K562 (cell line): ENCODE measurements at regions not wholly inside any gene's neighbourhood (a gene's known extent, or its start where the extent isn't known, plus 50 kb on each side); places are given as distances from the start of the nearest gene placed in this dataset.

Source experiments
- ATAC-seq: fragments of 200-7000 bp; cut with Tn5 transposase; 3 replicates; pipeline ENCODE4 v1.9.1; 2020; ENCODE audit warnings: moderate library complexity
- BruUV-seq: library from RNA; stranded (reverse); fragments of 400-500 nt; replicated peaks from 2 replicates; lab custom pipeline; 2021; lab: Mats Ljungman, UMichigan
- CTCF ChIA-PET: fragments of 300-600 bp; formaldehyde crosslinking; extraction: SDS; loops from one replicate; lab custom pipeline; 2021; ENCODE audit warnings: low intra/inter-chr PET ratio; lab: Yijun Ruan, JAX
- POLR2A ChIA-PET: fragments of 300-600, 350-650 bp; sonication (Branson Sonifier 250); formaldehyde crosslinking; extraction: SDS; loops from one replicate; lab custom pipeline; 2021; ENCODE audit warnings: antibody characterized with exemption, inconsistent platforms; lab: Yijun Ruan, JAX
- DNase-seq, 4 experiments: peaks; one replicate each; pipeline versions ENCODE4 v3.0.0 to v3.0.0-alpha.2; 2011 to 2018; ENCODE audit warnings: low spot score in 3 of 4, mixed read lengths in 3 of 4; ENCODE audit errors: extremely low read depth in 1 of 4
- FAIRE-seq: peaks from 2 replicates; lab custom pipeline; 2011; peaks lifted over from hg19 to GRCh38; lab: Jason Lieb, UNC
- H2AFZ ChIP-seq: 2 replicates; pipeline ENCODE4 v1.6.0; 2011; ENCODE audit warnings: low read depth, low read length, control low read depth, inconsistent platforms
- H3K27ac ChIP-seq: fragments of 200-600 bp; 3 replicates; pipeline ENCODE4 v1.8.0; 2011; ENCODE audit warnings: low read depth, mild to moderate bottlenecking, control low read depth, inconsistent platforms, low read length, moderate library complexity, mixed read lengths; ENCODE audit errors: extremely low read depth
- H3K27me3 ChIP-seq, 2 experiments: fragments of 300-600 bp in 1 of 2; 2 replicates in 1 of 2; 3 replicates in 1 of 2; pipeline versions ENCODE4 v1.6.0 to v1.8.0; 2011; ENCODE audit warnings: inconsistent platforms in 2 of 2, low read length in 2 of 2, mild to moderate bottlenecking in 1 of 2, mixed read lengths in 1 of 2, moderate library complexity in 1 of 2; ENCODE audit not compliant: control insufficient read depth in 2 of 2, insufficient read depth in 2 of 2
- H3K36me3 ChIP-seq: fragments of 300-600 bp; 3 replicates; pipeline ENCODE4 v1.8.0; 2011; ENCODE audit warnings: mild to moderate bottlenecking, low read length, inconsistent platforms; ENCODE audit not compliant: control insufficient read depth, insufficient read depth
- H3K4me1 ChIP-seq, 2 experiments: fragments of 200-600 bp in 1 of 2; replicated peaks in 1 of 2; 2 replicates in 1 of 2; 3 replicates in 1 of 2; pipeline versions ENCODE4 v1.5.1 to v1.8.0; 2011; ENCODE audit warnings: inconsistent platforms in 2 of 2, low read length in 2 of 2, mild to moderate bottlenecking in 1 of 2, mixed read lengths in 1 of 2, moderate library complexity in 1 of 2; ENCODE audit not compliant: control insufficient read depth in 2 of 2, insufficient read depth in 2 of 2
- H3K4me2 ChIP-seq: 2 replicates; pipeline ENCODE4 v1.6.1; 2011; ENCODE audit warnings: low read length, control low read depth, inconsistent platforms, mixed read lengths; ENCODE audit not compliant: insufficient read depth
- H3K4me3 ChIP-seq: fragments of 200-600 bp; sonication (generic), shearing (Covaris generic); 2 replicates; pipeline ENCODE4 v1.5.1; 2016; ENCODE audit warnings: control low read depth, inconsistent platforms
- H3K79me2 ChIP-seq: fragments of 200-600 bp; 3 replicates; pipeline ENCODE4 v1.8.0; 2011; ENCODE audit warnings: low read length, inconsistent platforms; ENCODE audit not compliant: control insufficient read depth, insufficient read depth
- H3K9ac ChIP-seq, 2 experiments: 2 replicates each; pipeline versions ENCODE4 v1.6.0 to v1.6.1; 2011; ENCODE audit warnings: low read depth in 2 of 2, low read length in 2 of 2, control low read depth in 1 of 2, inconsistent platforms in 1 of 2, mild to moderate bottlenecking in 1 of 2, mixed read lengths in 1 of 2; ENCODE audit not compliant: insufficient read depth in 1 of 2
- H3K9me1 ChIP-seq: one replicate; pipeline ENCODE4 v1.6.0; 2011; ENCODE audit warnings: inconsistent platforms, mild to moderate bottlenecking, low read length, moderate library complexity; ENCODE audit not compliant: control insufficient read depth, insufficient read depth
- H3K9me3 ChIP-seq: replicated peaks from 2 replicates; pipeline ENCODE4 v1.5.1; 2011; ENCODE audit warnings: low read depth, low read length, inconsistent platforms; ENCODE audit not compliant: control insufficient read depth, insufficient read depth
- H4K20me1 ChIP-seq: replicated peaks from 2 replicates; pipeline ENCODE4 v1.6.1; 2011; ENCODE audit warnings: low read length, inconsistent platforms, mixed read lengths; ENCODE audit not compliant: control insufficient read depth, insufficient read depth
- CREM ChIP-seq: IDR thresholded peaks from 2 replicates; pipeline ENCODE4 v1.6.1; 2014; ENCODE audit warnings: antibody characterized with exemption, low read depth
- FOXA1 ChIP-seq: fragments of 450-650 bp; IDR thresholded peaks from 2 replicates; pipeline ENCODE4 v1.6.1; 2016; ENCODE audit warnings: mild to moderate bottlenecking, borderline replicate concordance
- GABPB1 ChIP-seq: sonication (generic); formaldehyde crosslinking; IDR thresholded peaks from 2 replicates; pipeline ENCODE4 v1.8.0; 2022; ENCODE audit warnings: mild to moderate bottlenecking, missing genetic modification reagents
- GATAD2A ChIP-seq: fragments of 450-650 bp; IDR thresholded peaks from 2 replicates; pipeline ENCODE4 v1.6.1; 2017
- HNRNPL ChIP-seq: fragments of 200-400 bp; formaldehyde crosslinking; IDR thresholded peaks from 2 replicates; pipeline ENCODE4 v1.6.1; 2017; ENCODE audit warnings: low read depth, mild to moderate bottlenecking, low read length
- NONO ChIP-seq, 2 experiments: fragments of 200-400 bp in 1 of 2; fragments of 450-650 bp in 1 of 2; formaldehyde crosslinking in 1 of 2; IDR thresholded peaks; 2 replicates each; pipeline ENCODE4 v1.6.1; 2017; ENCODE audit warnings: low read depth in 2 of 2, mild to moderate bottlenecking in 2 of 2, moderate library complexity in 2 of 2, low read length in 1 of 2
- PTTG1 ChIP-seq: fragments of 450-650 bp; IDR thresholded peaks from 2 replicates; pipeline ENCODE4 v1.6.1; 2016; ENCODE audit warnings: low read depth, mild to moderate bottlenecking, missing genetic modification characterization, missing compliant biosample characterization
- RAD51 ChIP-seq: fragments of 450-650 bp; IDR thresholded peaks from 2 replicates; pipeline ENCODE4 v1.7.1; 2016; ENCODE audit warnings: low read depth, mild to moderate bottlenecking, borderline replicate concordance
- RFX1 ChIP-seq: fragments of 450-650 bp; IDR thresholded peaks from 2 replicates; pipeline ENCODE4 v1.6.1; 2016; ENCODE audit warnings: mild to moderate bottlenecking, moderate library complexity
- SMARCE1 ChIP-seq: fragments of 450-650 bp; IDR thresholded peaks from 2 replicates; pipeline ENCODE4 v1.7.1; 2016; ENCODE audit warnings: mild to moderate bottlenecking
- SOX6 ChIP-seq: fragments of 450-650 bp; IDR thresholded peaks from 2 replicates; pipeline ENCODE4 v1.6.1; 2014; ENCODE audit warnings: mild to moderate bottlenecking
- ZNF324 ChIP-seq: fragments of 250-450 bp; sonication (Bioruptor Pico); IDR thresholded peaks from 2 replicates; pipeline ENCODE4 v1.4.0; 2020; ENCODE audit warnings: mild to moderate bottlenecking
- ZNF589 ChIP-seq: fragments of 200-800 bp; sonication (Bioruptor generic); IDR thresholded peaks from 2 replicates; pipeline ENCODE4 v1.6.1; 2016; ENCODE audit warnings: low read depth, missing genetic modification characterization, missing compliant biosample characterization
- WGBS: fragments of 100-300 bp; shearing (Covaris generic); methylation state at CpG from one replicate; pipeline ENCODE4 v1.1.6; 2016; ENCODE audit warnings: low coverage, mixed read lengths; ENCODE audit not compliant: insufficient coverage; ENCODE audit errors: missing lambda C conversion rate; 5-methylcytosine and 5-hydroxymethylcytosine counted together
- in situ Hi-C: fragments of 300-500 bp; cut with MboI; formaldehyde crosslinking; loops from 4 replicates; pipeline ENCODE4 v1.15.0; 2018; ENCODE audit warnings: inconsistent platforms, mixed read lengths
- intact Hi-C: fragments of 100-400 bp; cut with micrococcal nuclease; formaldehyde crosslinking; loops from 2 replicates; pipeline ENCODE4 v1.14.2; 2022

DNA sequence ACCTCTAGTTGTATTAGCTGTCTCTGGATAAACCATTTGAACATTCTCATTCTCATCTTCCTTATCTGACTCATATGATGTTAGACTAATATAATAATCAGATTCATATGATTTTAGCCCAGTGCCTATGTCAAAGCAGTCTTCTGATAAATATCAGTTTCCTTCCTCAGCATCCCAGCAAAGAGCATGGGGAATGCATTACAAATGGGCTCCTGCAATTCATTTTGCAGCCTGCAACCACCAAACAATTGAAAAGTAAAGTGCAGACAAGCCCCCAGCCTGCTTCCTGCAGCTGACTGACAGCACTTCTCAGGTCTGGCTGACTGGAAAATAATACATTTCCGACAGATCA lies 78.2 kb upstream of the STAC start:
- Histone ChIP-seq H3K9me1 (no peaks in the 10 kb centered on the region), H3K27ac (no peak overlapping the region), H3K9ac (no peak overlapping the region), H3K4me3 (no peak overlapping the region), H2AFZ (no peak overlapping the region), H3K36me3 (no peaks in the 10 kb centered on the region), H4K20me1 (no peaks in the 10 kb centered on the region), H3K4me1 (no peaks in the 10 kb centered on the region), H3K27me3 (no peaks in the 10 kb centered on the region), H3K79me2 (no peaks in the 10 kb centered on the region), H3K4me2 (no peak overlapping the region), H3K9me3 (peaks cover 1% of the 10 kb centered on the region)
- in situ Hi-C loops, result no loop called here
- BruUV-seq, result no TSS peak
- DNase-seq (no peak), FAIRE-seq (no peak), ATAC-seq (no peak)
- 0% methylated on average over 1 of the region's 1 CpG for WGBS
- intact Hi-C loops, result no loop called here
- ChIA-PET CTCF (no interaction called here), POLR2A (no interaction called here)
- TF ChIP-seq NONO (IDR thresholded peaks at IDR 0.05; ENCODE audit: low read depth in 2 of 2, low read length in 1 of 2), result no peak
- no peak for TF ChIP-seq ZNF589 (CRISPR knock-in tag)
- TF ChIP-seq ZNF324, result no peak
- no peak for TF ChIP-seq FOXA1
- no peak for TF ChIP-seq GATAD2A
- TF ChIP-seq PTTG1 (tag), result no peak
- no peak for TF ChIP-seq HNRNPL
- TF ChIP-seq SOX6, result no peak
- no peak for TF ChIP-seq CREM
- TF ChIP-seq SMARCE1, result no peak
- no peak for TF ChIP-seq RAD51
- no peak for TF ChIP-seq GABPB1
- no peak for TF ChIP-seq RFX1
